GM18519 (cell line): ENCODE measurements at regions not wholly inside any gene's neighbourhood (a gene's known extent, or its start where the extent isn't known, plus 50 kb on each side); places are given as distances from the start of the nearest gene placed in this dataset.
"Not testable (repeated sequence)": the region's sequence is repeated elsewhere in the genome, so short reads cannot be mapped to it uniquely, and the experiment has no call there.

ENCODE experiments used
- ATAC-seq: cut with Tn5 transposase; IDR thresholded peaks from one replicate; pipeline ENCODE4 v1.9.1; 2021; ENCODE audit warnings: mild to moderate bottlenecking, moderate library complexity; ENCODE audit not compliant: unreplicated experiment, low FRiP score

GRCh38 chr9:19913151-19913550, 124.3 kb upstream of the SLC24A2 start:
- ATAC-seq = no peak

- no peak for ATAC-seq
These were observed 114.2 kb upstream of the SLC24A2 start for GRCh38 chr9:19903076-19903475.

GRCh38 chr9:19901586-19901985, 112.7 kb upstream of the SLC24A2 start:
- ATAC-seq = no peak

GRCh38 chr9:19896161-19896560, 107.3 kb upstream of the SLC24A2 start:
- no peak for ATAC-seq

- ATAC-seq = not testable (repeated sequence)
These were observed 106.7 kb upstream of the SLC24A2 start for GRCh38 chr9:19895578-19895977.

GRCh38 chr9:19895006-19895405, 106.2 kb upstream of the SLC24A2 start:
- no peak for ATAC-seq

GRCh38 chr9:19885608-19886007, 96.8 kb upstream of the SLC24A2 start:
- ATAC-seq = no peak

- ATAC-seq = no peak
These were observed 90.2 kb upstream of the SLC24A2 start for GRCh38 chr9:19879062-19879461.

GRCh38 chr9:19876569-19877316, 87.9 kb upstream of the SLC24A2 start:
- ATAC-seq = no peak

GRCh38 chr9:19875291-19875920, 86.6 kb upstream of the SLC24A2 start:
- ATAC-seq = no peak

GRCh38 chr9:19873188-19873587, 84.4 kb upstream of the SLC24A2 start:
- not testable (repeated sequence) for ATAC-seq

GRCh38 chr9:19870988-19871387, 82.2 kb upstream of the SLC24A2 start:
- ATAC-seq = no peak

GRCh38 chr9:19840953-19841352, 52.1 kb upstream of the SLC24A2 start:
- ATAC-seq = no peak
